HG03108 (cell line): ENCODE measurements at regions not wholly inside any gene's neighbourhood (a gene's known extent, or its start where the extent isn't known, plus 50 kb on each side); places are given as distances from the start of the nearest gene placed in this dataset.
"Not testable (repeated sequence)": the region's sequence is repeated elsewhere in the genome, so short reads cannot be mapped to it uniquely, and the experiment has no call there.

Source experiments
- ATAC-seq: cut with Tn5 transposase; IDR thresholded peaks from one replicate; pipeline ENCODE4 v1.9.1; 2021; ENCODE audit warnings: moderate library complexity; ENCODE audit not compliant: unreplicated experiment

DNA sequence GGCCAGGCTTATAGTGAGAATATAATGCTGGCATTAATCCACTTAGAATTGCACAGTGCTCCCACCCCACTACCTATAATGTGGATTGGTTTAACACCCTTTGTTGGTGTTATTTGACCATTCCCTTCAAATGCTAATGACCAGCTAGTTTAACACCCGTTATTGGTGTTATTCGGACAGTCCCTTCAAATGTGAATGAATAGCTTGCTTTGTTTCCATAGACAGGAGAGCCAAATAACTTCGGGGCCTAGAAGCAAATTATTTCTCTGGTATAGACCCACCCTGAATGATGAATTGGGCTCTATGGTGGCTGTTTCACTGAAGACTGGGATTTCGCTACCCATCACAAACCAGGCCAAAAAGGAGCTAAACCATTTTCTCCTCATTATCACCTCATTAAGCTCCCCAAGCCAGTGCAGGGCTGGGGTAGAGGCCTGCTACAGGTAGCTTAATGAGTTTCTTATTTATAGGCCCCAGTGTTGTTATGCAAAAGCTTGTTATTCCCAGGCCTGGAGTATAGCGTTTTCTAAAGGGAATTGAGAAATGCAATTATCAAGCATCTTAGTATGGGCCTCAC, 494.1 kb upstream of the DPH6 start:
- no peak for ATAC-seq

DNA sequence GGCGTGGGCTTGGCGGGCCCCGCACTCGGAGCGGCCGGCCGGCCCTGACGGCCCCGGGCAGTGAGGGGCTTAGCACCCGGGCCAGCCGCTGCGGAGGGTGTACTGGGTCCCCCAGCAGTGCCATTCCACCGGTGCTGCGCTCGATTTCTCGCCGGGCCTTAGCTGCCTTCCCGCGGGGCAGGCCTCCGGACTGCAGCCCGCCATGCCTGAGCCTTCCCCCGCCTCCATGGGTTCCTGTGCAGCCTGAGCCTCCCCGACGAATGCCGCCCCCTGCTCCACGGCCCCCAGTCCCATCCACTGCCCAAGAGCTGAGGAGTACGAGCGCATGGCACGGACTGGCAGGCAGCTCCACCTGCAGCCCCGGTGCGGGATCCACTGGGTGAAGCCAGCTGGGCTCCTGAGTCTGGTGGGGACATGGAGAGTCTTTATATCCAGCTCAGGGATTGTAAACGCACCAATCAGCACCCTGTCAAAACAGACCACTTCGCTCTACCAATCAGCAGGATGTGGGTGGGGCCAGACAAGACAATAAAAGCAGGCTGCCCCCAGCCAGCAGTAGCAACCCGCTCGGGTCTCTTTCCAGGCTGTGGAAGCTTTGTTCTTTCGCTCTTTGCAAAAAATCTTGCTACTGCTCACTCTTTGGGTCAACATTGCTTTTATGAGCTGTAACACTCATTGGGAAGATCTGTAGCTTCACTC, 501.2 kb upstream of the DPH6 start:
- ATAC-seq, result not testable (repeated sequence)

DNA sequence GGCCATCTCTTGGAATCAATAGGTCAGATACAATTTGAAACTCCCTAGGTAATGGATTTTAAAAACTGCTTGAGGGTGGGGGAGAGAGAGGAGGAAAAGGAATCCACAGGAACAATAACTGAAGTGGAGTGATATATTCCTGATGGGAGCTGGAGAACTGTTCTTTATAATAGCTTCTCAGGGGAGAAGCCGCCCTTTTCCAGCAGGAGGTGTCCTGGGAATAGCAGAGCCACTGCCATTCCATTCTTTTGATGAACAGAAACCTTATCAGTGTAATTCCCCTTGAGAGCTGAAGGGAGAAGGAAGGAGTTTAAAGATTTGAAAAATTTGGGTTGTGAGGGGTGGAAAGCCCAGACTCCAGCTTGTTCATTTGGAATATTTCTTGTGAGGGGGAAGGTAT, 504.9 kb upstream of the DPH6 start:
- ATAC-seq, result no peak

DNA sequence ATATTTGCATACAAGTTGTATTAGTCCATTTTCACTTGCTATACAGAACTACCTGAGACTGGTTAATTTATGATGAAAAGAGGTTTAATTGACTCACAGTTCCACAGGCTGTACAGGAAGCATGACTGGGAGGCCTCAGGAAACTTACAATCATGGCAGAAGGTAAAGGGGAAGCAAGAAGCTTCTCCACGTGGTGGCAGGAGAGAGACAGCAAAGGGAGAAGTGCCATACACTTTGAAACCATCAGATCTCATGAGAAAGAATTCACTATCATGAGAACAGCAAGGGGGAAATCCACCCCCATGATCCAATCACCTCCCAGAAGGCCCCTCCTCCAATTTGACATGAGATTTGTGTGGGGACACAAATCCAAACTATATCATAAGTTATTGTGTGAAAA, 506.7 kb upstream of the DPH6 start:
- not testable (repeated sequence) for ATAC-seq

DNA sequence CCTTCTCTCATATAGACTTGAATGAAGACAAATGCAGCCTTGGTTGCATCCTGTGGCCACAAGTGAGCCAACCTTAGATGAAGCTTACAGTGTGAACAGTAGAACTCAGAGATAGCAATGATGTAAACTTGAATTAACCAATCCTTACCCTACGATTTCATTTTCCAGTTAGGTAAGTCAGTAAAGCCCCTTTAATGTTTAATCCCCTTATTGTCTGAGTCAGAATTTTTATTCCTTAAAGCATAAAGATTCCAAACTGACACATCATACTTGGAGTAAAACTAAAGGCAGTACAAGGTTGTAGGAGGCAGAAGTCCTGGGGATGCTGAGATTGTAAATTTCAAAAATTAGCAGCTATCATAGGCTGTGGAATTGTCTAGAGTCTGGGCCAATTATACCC, 507.8 kb upstream of the DPH6 start:
- no peak for ATAC-seq

DNA sequence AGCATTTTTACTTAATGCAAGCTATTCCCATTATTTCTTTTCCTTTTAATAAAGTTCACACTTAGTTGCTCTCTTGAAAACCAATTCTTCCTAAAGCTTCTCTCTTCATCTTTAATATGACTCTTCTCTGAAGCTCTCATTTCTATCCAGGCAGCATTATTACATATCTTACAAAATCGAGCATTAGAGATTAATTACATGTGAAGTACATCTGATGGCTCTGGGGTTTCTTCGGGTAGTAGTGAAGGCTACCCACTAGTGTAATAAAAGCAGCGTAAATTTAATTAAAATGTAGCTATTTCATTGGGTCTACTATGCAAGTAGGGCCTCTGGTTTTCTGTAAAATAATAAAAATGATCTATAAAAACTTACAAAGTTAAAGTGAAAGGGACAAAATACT, 513.6 kb upstream of the DPH6 start:
- no peak for ATAC-seq

DNA sequence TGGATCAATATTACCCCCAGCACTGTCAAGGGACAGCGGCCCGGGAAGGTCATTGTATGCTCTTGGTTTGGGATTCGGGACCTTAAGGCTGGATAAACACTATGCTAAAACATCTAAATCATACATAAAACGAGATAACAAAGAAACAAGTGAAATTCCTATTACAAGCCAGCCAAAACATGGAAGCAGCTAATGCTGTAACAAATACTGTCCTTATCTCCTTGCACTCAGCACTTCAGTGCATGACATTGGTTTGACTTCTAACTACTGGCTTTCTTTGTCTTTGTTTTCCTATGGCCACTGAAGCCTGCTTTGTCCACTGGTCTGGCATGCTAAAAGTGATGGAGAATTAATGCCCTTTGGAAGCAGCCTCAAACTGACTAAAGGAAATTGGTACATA, 516.4 kb upstream of the DPH6 start:
- ATAC-seq, result no peak

DNA sequence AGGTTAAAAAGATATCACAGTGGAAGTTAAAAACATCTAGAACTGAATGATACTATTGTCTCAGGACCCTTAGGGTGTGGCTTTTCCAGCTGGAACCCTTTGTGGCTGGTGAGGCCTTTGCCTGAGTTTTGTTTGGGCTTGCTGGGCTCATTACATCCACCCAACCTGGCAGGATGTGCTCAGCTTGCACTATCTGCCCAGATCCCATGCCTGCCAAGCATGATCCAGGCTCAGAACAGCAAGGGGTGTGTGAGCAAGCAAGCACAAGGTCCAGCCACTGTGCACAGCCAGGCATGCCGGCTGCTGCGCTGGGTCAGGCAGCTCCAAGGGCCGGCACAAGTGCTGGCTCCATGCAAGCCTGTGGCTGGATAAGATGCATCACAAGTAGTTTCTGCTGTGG, 512.7 kb upstream of the CDIN1 start:
- ATAC-seq, result no peak

DNA sequence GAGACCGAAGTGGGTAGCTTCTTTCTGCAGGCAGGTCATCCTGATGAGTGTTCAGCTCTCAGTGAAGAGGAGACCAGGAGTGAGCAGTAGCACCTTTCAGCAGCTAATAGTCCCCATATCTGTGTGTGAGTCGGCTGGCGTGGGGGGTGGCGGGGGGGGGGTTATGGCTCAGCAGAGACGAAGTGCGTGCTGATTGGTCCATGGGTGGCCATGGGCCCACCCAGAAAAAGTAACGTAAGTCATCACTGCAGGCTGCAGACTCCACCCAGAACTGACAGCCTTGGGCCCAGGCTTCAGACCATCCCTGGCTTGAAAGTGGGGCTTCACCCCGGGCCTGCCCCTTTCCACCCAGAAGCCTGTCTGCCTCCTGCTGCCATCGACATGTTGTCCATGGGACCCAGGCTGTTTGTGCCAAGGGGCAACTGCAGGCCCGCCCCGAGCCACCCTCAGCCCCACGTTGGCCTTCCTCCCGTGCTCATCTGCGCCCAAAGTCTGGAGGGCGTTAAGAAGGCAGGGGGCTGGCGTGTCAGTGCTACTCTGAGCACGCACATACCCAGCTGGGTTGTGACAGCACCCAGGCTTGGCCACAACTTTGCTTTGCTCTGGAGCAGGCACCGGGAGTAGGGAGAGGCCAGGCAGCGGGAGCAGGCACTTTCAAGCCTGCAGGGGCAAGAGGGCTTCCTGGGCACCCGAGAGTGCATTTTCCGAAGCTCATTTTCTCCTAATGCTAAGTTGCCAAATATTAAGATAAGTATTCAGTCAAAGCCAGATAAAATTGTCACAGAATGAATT, 511.7 kb upstream of the CDIN1 start:
- ATAC-seq, result no peak

DNA sequence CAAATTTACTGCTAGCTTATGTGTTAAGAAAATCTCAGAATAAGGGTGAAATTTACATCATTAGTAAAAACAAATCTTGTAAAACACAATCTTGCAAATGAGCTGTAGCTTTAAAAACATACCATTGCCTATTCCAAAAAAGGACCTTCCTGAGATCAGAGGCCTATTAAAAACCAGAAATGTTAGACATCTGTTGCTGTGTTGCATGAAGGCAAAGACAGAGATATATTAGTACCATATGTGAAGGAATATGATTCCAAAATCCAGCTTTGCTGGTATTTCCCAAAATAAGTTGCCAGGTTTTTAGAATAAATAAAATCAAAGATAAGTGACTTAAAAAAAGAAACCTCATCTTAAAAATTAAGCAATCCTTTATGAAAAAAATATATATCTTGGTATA, 504.1 kb upstream of the CDIN1 start:
- no peak for ATAC-seq

DNA sequence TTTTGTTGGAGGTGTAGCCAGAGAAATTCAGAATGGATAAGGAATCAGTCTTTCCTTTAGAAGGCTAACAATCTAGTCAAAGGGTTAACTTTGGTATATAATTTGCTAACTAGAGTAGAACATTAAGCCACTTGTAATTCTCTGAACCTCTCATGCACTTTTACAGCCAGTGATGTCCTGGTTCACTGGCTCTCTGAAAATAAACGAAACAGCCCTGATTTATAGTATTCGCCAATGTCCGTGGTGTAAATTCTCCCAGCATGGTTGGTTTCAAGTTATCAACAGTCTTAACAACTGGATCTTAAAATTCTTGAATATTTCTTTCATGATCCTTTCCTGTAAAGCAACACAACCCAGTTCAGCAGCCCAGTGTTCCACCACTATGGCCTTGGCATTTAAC, 500.4 kb upstream of the CDIN1 start:
- ATAC-seq, result no peak

DNA sequence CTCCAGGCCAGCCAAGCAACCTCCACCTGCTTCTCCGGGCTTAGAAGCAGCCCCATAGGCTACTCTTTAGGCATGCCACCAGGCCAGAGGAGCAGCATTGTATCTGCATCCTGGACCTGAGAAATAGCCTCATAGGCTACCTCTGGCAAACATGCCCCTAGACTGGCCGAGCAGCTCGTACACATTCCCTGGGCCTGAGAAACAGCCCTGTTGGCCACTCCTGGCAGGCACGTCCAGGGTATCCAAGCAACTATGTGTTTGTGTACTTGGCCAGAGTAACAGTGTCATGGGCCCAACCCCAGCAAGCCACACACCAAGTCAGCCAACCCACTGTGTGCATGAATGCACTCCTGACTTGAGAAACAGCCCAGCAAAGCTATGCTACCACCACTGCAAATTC, 498.7 kb upstream of the CDIN1 start:
- ATAC-seq, result no peak

DNA sequence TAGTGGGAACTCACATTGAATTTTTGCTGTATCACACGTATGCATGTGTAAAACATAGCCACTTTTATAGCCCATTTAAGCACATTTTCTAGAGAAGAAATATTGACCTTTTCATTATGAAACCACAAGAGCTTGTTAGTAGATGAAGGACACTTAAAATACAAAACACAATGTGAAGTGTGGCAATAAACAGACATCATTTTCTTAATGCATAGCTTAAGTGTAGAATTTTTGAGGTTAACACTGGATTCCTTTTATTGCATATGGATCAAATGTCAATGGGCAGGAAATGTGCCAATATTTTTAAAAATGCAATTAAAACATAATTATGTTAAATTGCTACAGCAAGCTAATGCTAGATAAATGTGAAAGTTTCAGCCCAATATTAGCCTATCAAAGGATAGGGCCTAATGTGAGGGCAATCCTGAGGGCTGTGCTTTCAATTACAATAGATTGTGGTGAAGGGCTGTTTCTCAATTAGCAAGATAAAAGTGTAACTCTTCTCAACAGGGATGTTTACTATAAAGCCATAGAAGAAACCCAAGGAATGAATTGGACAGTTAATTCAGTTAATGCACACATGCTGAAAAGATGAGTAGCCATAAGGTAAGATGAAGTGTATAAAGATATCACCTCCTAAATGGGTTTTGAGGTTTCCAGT, 489.0 kb upstream of the CDIN1 start:
- ATAC-seq, result no peak

DNA sequence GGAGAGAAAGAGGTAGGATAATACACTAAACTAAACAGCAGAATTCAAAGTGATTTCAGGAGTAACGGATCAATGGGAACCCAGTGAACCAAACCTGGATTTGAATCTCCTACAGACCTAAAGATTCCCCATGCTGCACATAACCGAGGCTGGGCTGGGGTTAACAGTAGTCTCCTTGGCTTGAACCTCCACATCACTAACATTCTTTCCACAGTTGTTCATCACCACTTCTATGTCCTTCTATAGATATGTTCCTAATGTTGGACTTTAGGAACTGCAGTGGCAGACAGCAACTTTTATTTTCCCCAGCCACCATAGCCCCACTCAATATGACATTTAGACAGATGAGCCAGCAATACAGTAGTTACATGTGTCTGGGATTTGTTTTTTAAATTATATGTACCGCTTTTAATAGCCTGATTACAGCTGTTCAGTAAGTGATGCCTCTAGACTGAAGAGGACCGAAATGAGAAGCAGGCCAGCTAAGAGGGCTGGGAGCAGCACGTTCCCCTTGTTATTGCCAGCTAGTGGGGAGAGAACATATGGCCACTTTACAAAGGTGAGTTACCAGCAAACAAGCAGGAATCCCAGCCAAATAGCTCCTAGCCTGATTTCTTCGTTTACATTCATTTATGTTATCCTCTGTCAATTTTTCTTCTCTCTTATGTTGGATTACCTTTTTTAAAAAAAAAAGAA, 472.6 kb upstream of the CDIN1 start:
- no peak for ATAC-seq

DNA sequence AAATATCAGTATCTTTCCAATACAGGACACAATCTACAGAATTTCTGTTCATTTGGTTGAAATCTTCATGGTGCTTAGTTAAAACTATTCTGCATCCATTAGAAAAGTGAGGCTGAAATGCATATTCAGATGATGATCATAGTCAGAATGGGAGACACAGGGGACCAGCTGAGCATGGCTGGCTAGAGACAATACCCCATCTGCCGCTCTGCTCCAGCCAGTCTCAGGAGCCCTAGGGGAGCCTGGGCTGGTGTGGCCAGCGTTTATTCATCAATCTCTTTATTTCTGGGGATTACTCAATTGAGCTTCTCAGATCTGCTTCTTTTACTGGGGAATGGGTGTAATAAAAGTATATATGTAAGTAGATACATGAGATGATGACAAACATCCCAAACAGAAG, 470.9 kb upstream of the CDIN1 start:
- ATAC-seq, result no peak

DNA sequence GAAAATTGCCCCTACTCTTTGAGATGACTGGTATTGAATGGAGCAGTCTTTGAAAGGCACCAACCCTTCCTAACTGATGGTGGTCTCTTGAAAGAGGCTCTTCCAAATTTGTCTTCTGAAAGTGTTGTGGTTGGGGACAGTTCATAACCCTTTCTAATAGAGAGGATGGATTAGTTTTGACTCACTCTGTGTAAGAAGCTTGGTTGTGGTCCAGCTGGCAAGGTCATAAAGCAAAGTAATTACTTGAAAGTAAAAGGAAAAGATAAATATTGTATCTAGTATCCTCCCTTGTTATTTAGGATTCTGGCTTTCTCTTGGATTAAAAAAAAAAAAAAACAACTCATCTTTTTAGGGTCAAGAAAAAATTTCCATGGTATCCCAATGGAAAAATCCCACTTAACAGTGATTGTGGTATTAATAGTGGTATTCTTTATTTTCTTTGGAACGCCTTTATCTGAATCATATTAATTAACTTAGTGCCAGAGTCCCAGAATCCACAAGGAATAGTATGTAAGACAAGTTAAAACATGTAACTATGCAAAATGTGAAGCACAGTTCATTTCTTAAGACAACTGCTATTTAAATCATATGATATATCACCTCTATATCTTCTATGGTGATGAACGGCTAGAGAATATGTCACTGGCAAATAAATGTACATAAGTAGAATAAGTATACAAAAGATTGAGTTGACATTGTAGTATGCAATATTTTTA, 469.3 kb upstream of the CDIN1 start:
- ATAC-seq, result no peak

DNA sequence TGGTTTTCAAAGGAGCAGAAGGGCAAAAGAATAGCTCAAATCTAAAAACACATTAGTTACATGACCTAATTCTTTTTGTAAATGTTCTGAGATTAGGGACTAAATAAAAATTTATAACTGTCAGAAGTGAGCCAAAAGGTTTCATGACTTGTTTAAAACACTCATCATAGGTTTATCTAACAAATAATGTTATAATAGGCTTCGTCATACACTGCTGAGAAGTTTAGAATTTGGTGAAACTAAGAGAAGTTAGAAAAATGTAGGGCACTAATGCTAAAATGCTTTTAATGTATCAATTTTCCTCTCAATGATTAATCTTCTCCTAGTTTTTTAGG, 468.8 kb upstream of the CDIN1 start:
- no peak for ATAC-seq

DNA sequence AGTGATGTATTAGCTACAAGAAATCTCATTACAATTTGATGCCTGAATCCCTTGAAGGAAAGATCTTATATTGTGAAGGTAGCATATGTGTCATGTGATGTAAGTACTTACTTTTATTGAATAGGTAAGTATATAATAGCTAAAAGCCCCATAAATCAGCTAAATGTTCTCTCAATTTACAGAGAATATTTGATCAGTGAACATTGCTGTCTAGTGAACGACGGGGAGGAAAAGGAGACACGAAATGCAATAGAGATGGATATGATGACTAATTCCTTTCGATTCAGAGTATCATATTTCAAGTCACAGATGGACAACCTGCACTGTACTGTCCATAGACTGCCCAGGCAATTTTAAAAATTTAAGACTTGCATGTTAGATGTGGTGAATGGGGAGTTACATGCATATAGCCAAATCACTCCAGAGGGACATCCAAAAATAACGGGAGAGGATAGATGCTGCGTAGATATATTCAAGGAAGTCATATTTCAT, 462.1 kb upstream of the CDIN1 start:
- ATAC-seq, result no peak

DNA sequence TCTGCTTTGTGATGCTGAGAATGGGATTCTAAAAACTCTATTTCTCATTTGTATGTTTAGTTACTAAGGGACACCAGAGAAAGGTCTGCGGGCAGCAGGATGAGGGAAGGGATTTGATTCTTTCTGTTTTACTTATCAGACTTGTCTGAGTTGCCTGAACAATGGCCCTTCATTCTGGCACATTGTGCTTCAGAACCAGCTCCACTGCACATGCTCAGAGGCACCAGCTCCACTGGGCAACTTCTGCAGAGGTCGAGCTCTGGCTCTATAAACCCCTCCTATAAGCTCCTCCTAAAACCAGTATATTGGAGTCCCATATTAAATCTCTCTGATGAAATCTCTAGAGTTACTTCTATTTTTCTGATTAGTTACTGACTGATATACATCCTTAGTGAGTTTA, 453.2 kb upstream of the CDIN1 start:
- ATAC-seq, result no peak

DNA sequence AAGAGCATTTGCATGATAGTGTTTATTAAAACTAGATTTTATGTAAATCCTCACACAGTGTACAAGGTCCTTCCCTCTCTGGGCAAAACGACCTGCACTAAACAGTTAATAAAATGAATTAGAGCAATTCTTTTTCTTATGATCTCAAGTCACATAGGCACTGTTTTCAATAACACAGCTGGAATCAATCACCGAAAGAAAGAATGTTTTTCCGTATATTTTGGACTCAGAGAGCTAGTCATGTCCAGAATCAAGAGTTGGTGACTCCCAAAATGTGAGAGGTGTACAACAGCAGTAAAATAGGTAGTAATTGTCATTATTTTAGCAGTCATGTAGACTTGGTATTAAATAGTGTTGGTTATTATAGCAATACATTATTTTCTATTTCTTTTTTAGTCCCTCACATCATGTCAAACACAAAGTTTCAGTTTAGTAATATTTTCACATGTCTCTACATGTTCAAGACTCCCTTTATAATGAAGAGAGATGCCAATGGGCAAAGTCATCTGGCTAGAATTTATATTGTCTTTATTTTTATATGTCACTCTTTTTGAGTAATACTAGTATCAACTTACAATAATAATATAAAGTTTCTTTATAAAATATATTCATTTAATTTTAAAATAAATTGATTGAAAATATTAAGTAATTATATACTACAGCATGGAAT, 448.6 kb upstream of the CDIN1 start:
- no peak for ATAC-seq
